Body of pancreas (tissue), 4 donors: ENCODE measurements at regions not wholly inside any gene's neighbourhood (a gene's known extent, or its start where the extent isn't known, plus 50 kb on each side); places are given as distances from the start of the nearest gene placed in this dataset.

Experiments used
- POLR2A ChIP-seq, 3 donors: fragments of 450-650 bp; IDR thresholded peaks; one replicate each; pipeline ENCODE4 v1.6.1; 2016; ENCODE audit warnings: antibody characterized with exemption in 3 of 3, mild to moderate bottlenecking in 2 of 3
- TF ChIP-seq, protein P1 (sequence below), 7 experiments: fragments of 450-650 bp in 4 of 7; fragments of 200-600 bp in 3 of 7; sonication (generic) in 3 of 7; IDR thresholded peaks; one replicate each; pipeline ENCODE4 v1.5.1; 2016 to 2019; ENCODE audit warnings: antibody characterized with exemption in 7 of 7

DNA sequence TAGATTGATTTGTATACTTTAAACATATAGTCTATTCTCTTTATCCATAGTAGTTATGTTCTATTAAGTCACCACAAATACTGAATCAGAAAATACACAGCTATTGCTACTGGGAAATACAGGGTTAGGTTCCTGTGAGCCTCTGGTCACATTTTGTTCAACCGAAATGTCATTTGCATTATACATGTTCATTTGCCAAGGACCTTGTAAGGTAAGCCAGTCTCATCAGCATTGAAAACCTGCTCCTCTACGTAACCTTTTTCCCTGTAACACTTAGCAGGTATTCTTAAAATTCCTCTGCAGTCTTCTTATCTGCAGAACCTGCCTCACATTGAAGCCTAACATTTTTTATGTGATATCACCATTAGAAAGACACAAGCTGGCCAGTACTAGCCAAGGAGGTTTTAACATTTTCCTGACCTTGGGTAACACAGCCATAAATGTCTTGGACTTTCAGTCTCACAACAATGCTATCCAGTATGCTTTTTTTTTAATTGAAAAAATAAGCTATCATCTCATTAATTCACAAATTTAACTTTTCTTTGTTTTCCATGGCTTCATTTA is 765.7 kb upstream of the IGFBP7 start:
- TF ChIP-seq, protein P1, sequence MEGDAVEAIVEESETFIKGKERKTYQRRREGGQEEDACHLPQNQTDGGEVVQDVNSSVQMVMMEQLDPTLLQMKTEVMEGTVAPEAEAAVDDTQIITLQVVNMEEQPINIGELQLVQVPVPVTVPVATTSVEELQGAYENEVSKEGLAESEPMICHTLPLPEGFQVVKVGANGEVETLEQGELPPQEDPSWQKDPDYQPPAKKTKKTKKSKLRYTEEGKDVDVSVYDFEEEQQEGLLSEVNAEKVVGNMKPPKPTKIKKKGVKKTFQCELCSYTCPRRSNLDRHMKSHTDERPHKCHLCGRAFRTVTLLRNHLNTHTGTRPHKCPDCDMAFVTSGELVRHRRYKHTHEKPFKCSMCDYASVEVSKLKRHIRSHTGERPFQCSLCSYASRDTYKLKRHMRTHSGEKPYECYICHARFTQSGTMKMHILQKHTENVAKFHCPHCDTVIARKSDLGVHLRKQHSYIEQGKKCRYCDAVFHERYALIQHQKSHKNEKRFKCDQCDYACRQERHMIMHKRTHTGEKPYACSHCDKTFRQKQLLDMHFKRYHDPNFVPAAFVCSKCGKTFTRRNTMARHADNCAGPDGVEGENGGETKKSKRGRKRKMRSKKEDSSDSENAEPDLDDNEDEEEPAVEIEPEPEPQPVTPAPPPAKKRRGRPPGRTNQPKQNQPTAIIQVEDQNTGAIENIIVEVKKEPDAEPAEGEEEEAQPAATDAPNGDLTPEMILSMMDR (IDR thresholded peaks at IDR 0.05): no peak
- no peak for TF ChIP-seq POLR2A (IDR thresholded peaks at IDR 0.05)
